H9 (cell line): ENCODE measurements at regions not wholly inside any gene's neighbourhood (a gene's known extent, or its start where the extent isn't known, plus 50 kb on each side); places are given as distances from the start of the nearest gene placed in this dataset.

Source experiments
- DNase-seq: peaks from one replicate; pipeline ENCODE4 v3.0.0-alpha.2; 2017
- H2AFZ ChIP-seq: one replicate; pipeline ENCODE4 v1.6.1; 2013; ENCODE audit warnings: mild to moderate bottlenecking, low read length, control low read depth, moderate library complexity
- H2AK5ac ChIP-seq: 2 replicates; pipeline ENCODE4 v1.6.1; 2013; ENCODE audit warnings: low read length, control low read depth, mixed read lengths; ENCODE audit not compliant: insufficient read length
- H2BK120ac ChIP-seq: one replicate; pipeline ENCODE4 v1.6.1; 2013; ENCODE audit warnings: low read depth, mild to moderate bottlenecking, low read length, control low read depth, inconsistent platforms; ENCODE audit not compliant: poor library complexity, severe bottlenecking
- H2BK12ac ChIP-seq: 2 replicates; pipeline ENCODE4 v1.6.1; 2013; ENCODE audit warnings: low read length, control low read depth, mixed read lengths, low read depth; ENCODE audit not compliant: insufficient read length
- H2BK15ac ChIP-seq: 2 replicates; pipeline ENCODE4 v1.6.1; 2013; ENCODE audit warnings: low read depth, low read length, control low read depth
- H2BK20ac ChIP-seq: one replicate; pipeline ENCODE4 v1.6.1; 2013; ENCODE audit warnings: low read depth, mild to moderate bottlenecking, low read length, control low read depth, inconsistent platforms; ENCODE audit not compliant: poor library complexity, severe bottlenecking
- H2BK5ac ChIP-seq: 2 replicates; pipeline ENCODE4 v1.6.1; 2013; ENCODE audit warnings: low read length, control low read depth, mixed read lengths; ENCODE audit not compliant: insufficient read length
- H3K14ac ChIP-seq: 2 replicates; pipeline ENCODE4 v1.6.1; 2013; ENCODE audit warnings: low read length, control low read depth; ENCODE audit not compliant: insufficient read depth
- H3K18ac ChIP-seq: 2 replicates; pipeline ENCODE4 v1.6.1; 2013; ENCODE audit warnings: low read depth, mild to moderate bottlenecking, mixed read lengths, low read length, control low read depth; ENCODE audit not compliant: insufficient read length
- H3K23ac ChIP-seq: 2 replicates; pipeline ENCODE4 v1.6.1; 2013; ENCODE audit warnings: low read length, control low read depth, mixed read lengths, low read depth; ENCODE audit not compliant: insufficient read length
- H3K23me2 ChIP-seq: 2 replicates; pipeline ENCODE4 v1.6.1; 2013; ENCODE audit warnings: low read depth, mild to moderate bottlenecking, mixed read lengths, low read length, control low read depth; ENCODE audit not compliant: insufficient read length, poor library complexity, severe bottlenecking
- H3K27ac ChIP-seq: 2 replicates; pipeline ENCODE4 v1.5.1; 2013; ENCODE audit warnings: low read length, control low read depth, mixed read lengths, low read depth; ENCODE audit not compliant: insufficient read length
- H3K27me3 ChIP-seq: 2 replicates; pipeline ENCODE4 v1.6.1; 2013; ENCODE audit warnings: low read length, control low read depth, inconsistent platforms; ENCODE audit not compliant: insufficient read depth
- H3K4ac ChIP-seq: 2 replicates; pipeline ENCODE4 v1.6.1; 2013; ENCODE audit warnings: low read depth, mild to moderate bottlenecking, control low read depth, inconsistent platforms, low read length, moderate library complexity
- H3K4me1 ChIP-seq: 2 replicates; pipeline ENCODE4 v1.6.1; 2013; ENCODE audit warnings: low read length, control low read depth, inconsistent platforms; ENCODE audit not compliant: insufficient read depth
- H3K4me2 ChIP-seq: 2 replicates; pipeline ENCODE4 v1.6.1; 2013; ENCODE audit warnings: low read length, control low read depth, mixed read lengths; ENCODE audit not compliant: insufficient read length, insufficient read depth
- H3K56ac ChIP-seq: 2 replicates; pipeline ENCODE4 v1.6.1; 2013; ENCODE audit warnings: low read depth, mild to moderate bottlenecking, mixed read lengths, low read length, control low read depth; ENCODE audit not compliant: insufficient read length
- H3K79me1 ChIP-seq: 2 replicates; pipeline ENCODE4 v1.6.1; 2013; ENCODE audit warnings: low read depth, mild to moderate bottlenecking, moderate library complexity, low read length, control low read depth, inconsistent platforms; ENCODE audit not compliant: insufficient read depth, poor library complexity, severe bottlenecking
- H3K79me2 ChIP-seq: 2 replicates; pipeline ENCODE4 v1.6.1; 2013; ENCODE audit warnings: low read length, control low read depth, inconsistent platforms; ENCODE audit not compliant: insufficient read depth
- H3K9ac ChIP-seq: 2 replicates; pipeline ENCODE4 v1.6.1; 2013; ENCODE audit warnings: low read length, control low read depth, mixed read lengths; ENCODE audit not compliant: insufficient read length; ENCODE audit errors: extremely low read depth
- H3K9me3 ChIP-seq: one replicate; pipeline ENCODE4 v1.6.1; 2013; ENCODE audit warnings: low read depth, low read length, inconsistent platforms; ENCODE audit not compliant: control insufficient read depth
- H3T11ph ChIP-seq: one replicate; pipeline ENCODE4 v1.6.1; 2013; ENCODE audit warnings: mild to moderate bottlenecking, low read length, control low read depth, inconsistent platforms
- H4K20me1 ChIP-seq: one replicate; pipeline ENCODE4 v1.6.1; 2013; ENCODE audit not compliant: control insufficient read depth, insufficient read length, insufficient read depth
- H4K5ac ChIP-seq: 2 replicates; pipeline ENCODE4 v1.6.1; 2013; ENCODE audit warnings: low read depth, mild to moderate bottlenecking, mixed read lengths, low read length, control low read depth; ENCODE audit not compliant: insufficient read length
- H4K8ac ChIP-seq: replicated peaks from 2 replicates; pipeline ENCODE4 v1.6.1; 2013; ENCODE audit warnings: low read length, control low read depth, mixed read lengths, low read depth; ENCODE audit not compliant: insufficient read length
- H4K91ac ChIP-seq: 2 replicates; pipeline ENCODE4 v1.6.1; 2013; ENCODE audit warnings: low read depth, mild to moderate bottlenecking, moderate library complexity, mixed read lengths, low read length, control low read depth; ENCODE audit not compliant: insufficient read length
- H3K27ac Mint-ChIP-seq, 3 experiments: 2 replicates in 2 of 3; 3 replicates in 1 of 3; pipeline ENCODE4 v1.8.0; 2020 to 2021; ENCODE audit warnings: mixed read lengths in 3 of 3, mild to moderate bottlenecking in 1 of 3, moderate library complexity in 1 of 3
- H3K27me3 Mint-ChIP-seq: 2 replicates; pipeline ENCODE4 v1.8.0; 2021; ENCODE audit warnings: low read depth, mild to moderate bottlenecking, moderate library complexity, mixed read lengths
- H3K36me3 Mint-ChIP-seq, 3 experiments: 2 replicates in 2 of 3; 3 replicates in 1 of 3; pipeline ENCODE4 v1.8.0; 2020 to 2021; ENCODE audit warnings: low read depth in 3 of 3, mixed read lengths in 3 of 3; ENCODE audit not compliant: insufficient read depth in 1 of 3
- H3K4me1 Mint-ChIP-seq, 2 experiments: 2 replicates each; pipeline ENCODE4 v1.8.0; 2020; ENCODE audit warnings: mixed read lengths in 2 of 2
- H3K4me3 Mint-ChIP-seq, 2 experiments: 2 replicates in 1 of 2; 3 replicates in 1 of 2; pipeline ENCODE4 v1.8.0; 2020 to 2021; ENCODE audit warnings: mild to moderate bottlenecking in 2 of 2, mixed read lengths in 2 of 2, moderate library complexity in 1 of 2
- H3K9me3 Mint-ChIP-seq, 2 experiments: 2 replicates in 1 of 2; 3 replicates in 1 of 2; pipeline ENCODE4 v1.8.0; 2020; ENCODE audit warnings: mild to moderate bottlenecking in 2 of 2, mixed read lengths in 2 of 2, moderate library complexity in 1 of 2
- CTCF ChIP-seq: fragments of 200-600 bp; sonication (generic); conservative IDR thresholded peaks from 3 replicates; pipeline ENCODE4 v1.8.0; 2021; ENCODE audit warnings: antibody characterized with exemption, mild to moderate bottlenecking
- WGBS: extraction: QIAGEN DNeasy Blood & Tissue Kit; methylation state at CpG from one replicate; pipeline ENCODE4 v1.1.7; 2013; ENCODE audit warnings: missing lambda C conversion rate, low lambda C conversion rate, mixed read lengths; ENCODE audit not compliant: insufficient read length; ENCODE audit errors: extremely low coverage; 5-methylcytosine and 5-hydroxymethylcytosine counted together

DNA sequence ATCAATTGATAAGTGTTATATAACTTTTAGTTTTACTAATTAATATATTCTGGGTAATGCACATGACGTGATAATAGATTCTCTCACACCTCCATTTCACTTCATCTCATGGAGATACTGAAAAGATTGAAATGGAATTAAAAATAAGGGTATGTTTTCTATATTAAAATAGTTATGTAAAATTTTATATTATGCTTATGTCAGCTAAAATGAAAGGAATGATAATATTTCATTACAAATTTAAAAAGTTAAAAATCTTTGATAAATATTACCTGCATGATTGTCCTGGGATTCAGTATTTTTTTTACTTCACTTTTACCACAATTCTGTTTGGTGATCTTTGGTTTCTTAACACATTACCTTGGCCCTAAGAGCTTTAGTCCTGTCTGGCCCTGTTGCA is 823.8 kb upstream of the NRXN1 start:
- Histone ChIP-seq H2BK5ac (no peak overlapping the region), H3K27me3 (no peaks in the 10 kb centered on the region), H4K5ac (no peak overlapping the region), H3K79me1 (no peaks in the 10 kb centered on the region), H3K4me1 (no peaks in the 10 kb centered on the region), H3K4me2 (no peak overlapping the region), H3T11ph (no peak overlapping the region), H3K4ac (no peak overlapping the region), H2BK15ac (no peak overlapping the region), H3K27ac (no peak overlapping the region), H2AFZ (no peak overlapping the region), H3K14ac (no peak overlapping the region), H3K23me2 (no peaks in the 10 kb centered on the region), H3K56ac (no peak overlapping the region), H3K79me2 (no peaks in the 10 kb centered on the region), H2AK5ac (no peak overlapping the region), H3K18ac (no peak overlapping the region), H2BK12ac (no peak overlapping the region), H3K9me3 (no peaks in the 10 kb centered on the region), H2BK20ac (no peak overlapping the region), H4K8ac (no peak overlapping the region), H4K20me1 (no peaks in the 10 kb centered on the region), H3K23ac (no peak overlapping the region), H2BK120ac (no peak overlapping the region), H3K9ac (no peak overlapping the region), H4K91ac (no peak overlapping the region)
- no CpG with 5 or more reads among the region's 1 CpG for WGBS
- Mint-ChIP-seq H3K36me3 (no peaks in the 10 kb centered on the region; a peak in 1 of 7 replicates), H3K4me3 (no peak overlapping the region), H3K9me3 (no peaks in the 10 kb centered on the region; a peak in 1 of 5 replicates), H3K27ac (peak overlapping the region in 1 of 3 experiments; percentile 9; a peak in 1 of 7 replicates), H3K27me3 (no peaks in the 10 kb centered on the region), H3K4me1 (no peaks in the 10 kb centered on the region)
- no peak for DNase-seq
- TF ChIP-seq CTCF: no peak
